GM19455 (cell line): ENCODE measurements at regions not wholly inside any gene's neighbourhood (a gene's known extent, or its start where the extent isn't known, plus 50 kb on each side); places are given as distances from the start of the nearest gene placed in this dataset.
"Not testable (repeated sequence)": the region's sequence is repeated elsewhere in the genome, so short reads cannot be mapped to it uniquely, and the experiment has no call there.

Source experiments
- ATAC-seq: cut with Tn5 transposase; IDR thresholded peaks from one replicate; pipeline ENCODE4 v1.9.1; 2021; ENCODE audit not compliant: unreplicated experiment

DNA sequence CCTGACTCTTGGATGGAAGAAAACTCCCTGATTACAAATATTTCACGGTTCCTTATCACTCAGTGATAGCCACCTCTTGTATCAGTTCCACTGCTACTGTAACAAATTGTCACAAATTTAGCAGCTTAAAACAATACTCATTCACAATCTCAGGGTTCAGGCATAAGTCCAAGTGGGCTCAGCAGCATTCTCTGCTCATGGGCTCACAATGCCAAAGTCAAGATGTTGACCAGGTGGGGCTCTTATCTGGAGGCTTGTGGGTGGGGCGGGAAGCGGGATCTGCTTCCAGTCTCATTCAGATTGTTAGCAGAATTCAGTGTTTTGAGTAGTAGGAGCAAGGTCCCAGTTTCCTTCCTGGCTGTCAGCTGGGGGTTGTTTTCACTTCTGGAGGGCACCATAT is 137.3 kb upstream of the FAM78B start:
- ATAC-seq = no peak

DNA sequence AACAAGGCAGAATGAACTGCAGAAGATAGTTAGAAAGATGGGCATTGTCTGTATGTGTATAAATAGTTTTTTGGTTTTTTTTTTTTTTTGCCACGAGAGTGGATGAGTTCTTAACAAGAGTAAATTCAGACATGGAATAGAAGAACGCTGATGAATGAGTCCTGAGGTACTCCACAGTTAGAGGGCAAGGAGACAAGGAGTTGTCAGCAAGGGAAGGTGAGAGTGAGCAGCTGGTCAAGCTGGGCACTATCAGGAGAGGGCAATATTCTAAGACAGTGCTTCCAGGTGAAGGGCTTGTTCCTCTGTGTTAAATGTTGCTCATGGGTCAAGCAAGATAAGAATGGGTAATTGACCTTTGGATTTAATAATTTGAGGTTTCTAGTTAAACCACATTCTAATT is 138.6 kb upstream of the FAM78B start:
- no peak for ATAC-seq

DNA sequence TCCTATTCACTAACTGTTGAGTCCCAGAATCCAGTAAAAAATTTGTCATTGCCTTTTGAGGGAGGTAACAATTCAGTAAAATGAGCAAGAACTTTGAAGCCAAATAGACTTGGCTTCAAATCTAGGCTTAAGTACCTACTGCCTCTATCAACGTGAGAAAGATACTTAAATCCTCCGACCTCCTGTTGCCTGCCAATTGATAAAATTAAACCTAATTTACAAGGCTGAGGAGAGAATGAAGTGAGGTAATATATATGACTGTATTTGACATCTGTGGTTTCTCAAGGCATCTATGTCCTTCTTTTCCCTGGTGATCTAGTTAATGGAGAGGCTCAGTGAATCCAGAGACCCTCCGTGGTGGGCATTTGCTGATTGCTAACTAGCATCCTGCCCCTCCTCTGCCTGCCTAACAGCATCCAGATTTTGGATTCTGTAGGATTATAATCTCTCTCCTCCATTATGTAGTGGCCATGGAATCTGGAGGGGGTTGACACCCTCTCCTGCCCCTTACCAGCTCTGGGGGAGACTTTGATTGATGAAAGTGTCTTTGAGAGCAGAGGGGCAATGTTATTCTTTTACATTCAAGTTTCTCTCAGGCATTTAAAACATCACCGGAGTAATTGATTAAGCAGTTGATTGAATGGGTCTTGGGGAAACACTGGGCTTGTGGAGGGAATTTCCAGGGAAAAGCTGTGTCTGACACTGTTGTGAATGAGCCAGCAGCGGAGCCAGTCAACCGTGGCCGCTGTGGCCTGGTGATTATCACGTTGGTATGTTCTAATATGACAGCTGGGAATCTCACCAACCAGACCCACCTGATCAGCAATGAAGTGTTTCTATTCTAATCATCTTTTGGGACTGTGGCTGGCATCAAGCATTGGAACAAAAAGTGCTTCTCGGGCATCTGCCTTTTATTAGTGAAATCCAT is 140.7 kb upstream of the FAM78B start:
- ATAC-seq = no peak

DNA sequence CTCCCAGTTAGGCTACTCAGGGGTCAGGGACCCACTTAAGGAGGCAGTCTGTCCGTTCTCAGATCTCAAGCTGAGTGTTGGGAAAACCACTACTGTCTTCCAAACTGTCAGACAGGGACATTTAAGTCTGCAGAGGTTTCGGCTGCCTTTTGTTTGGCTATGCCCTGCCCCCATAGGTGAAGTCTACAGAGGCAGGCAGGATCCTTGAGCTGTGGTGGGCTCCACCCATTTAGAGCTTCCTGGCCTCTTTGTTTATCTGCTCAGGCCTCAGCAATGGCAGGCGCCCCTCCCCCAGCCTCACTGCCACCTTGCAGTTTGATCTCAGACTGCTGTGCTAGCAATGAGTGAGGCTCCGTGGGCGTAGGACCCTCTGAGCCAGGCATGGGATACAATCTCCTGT is 149.5 kb upstream of the FAM78B start:
- not testable (repeated sequence) for ATAC-seq

DNA sequence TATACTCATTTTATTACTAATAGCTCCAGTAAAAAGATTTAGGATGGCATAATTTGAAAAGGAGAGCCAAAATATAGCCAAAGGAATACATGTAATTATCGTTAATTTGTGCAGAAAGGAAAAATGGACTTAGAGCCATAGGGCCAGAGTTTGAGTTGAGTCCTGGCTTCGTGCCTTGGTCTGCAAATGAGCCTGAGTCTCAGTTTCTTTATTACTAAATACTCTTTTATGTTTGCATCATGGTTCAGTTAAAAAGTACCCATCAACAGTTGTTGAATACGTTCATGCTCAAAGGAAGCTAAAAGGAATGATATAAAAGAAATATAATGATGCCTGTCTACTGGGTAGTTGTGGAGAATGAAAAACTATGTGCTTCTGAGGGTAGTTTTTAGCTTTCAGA is 155.7 kb upstream of the FAM78B start:
- ATAC-seq = no peak

DNA sequence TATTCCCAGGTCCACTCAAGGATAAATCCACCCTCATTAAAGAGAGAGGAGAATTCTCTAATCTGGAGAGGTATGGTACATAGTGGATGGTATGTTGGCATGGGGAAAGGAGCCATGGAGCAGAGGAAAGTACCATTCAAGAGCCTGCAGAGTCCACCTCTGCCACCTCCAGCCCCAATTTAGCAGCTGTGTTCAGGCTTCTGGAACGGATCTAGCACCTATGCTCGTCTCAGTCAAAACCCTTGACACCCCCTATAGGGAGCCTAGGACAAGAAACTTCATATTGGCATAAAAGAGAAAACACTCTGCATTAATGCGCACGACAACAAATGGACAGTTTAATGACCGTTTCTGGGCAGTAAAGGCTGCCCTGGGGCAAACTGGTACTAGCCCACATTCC is 161.1 kb upstream of the FAM78B start:
- ATAC-seq = no peak

DNA sequence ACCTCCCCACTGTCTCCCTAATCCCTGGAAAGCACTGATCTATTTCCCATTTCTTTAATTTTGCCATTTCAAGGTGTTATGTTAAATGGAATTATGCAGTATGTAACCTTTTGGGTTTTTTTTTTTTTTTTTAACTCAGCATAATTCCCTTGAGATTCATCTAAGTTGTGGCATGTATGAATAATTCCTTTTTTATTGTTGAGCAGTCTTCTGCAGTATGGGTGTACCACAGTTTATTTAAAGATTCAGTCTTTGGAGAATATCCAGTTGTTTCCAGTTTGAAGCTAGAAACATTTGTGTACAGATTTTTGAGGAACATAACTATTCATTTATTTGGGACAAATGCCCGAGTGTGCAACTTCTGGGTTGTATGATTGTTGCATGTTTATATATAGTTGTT is 162.2 kb upstream of the FAM78B start:
- no peak for ATAC-seq

DNA sequence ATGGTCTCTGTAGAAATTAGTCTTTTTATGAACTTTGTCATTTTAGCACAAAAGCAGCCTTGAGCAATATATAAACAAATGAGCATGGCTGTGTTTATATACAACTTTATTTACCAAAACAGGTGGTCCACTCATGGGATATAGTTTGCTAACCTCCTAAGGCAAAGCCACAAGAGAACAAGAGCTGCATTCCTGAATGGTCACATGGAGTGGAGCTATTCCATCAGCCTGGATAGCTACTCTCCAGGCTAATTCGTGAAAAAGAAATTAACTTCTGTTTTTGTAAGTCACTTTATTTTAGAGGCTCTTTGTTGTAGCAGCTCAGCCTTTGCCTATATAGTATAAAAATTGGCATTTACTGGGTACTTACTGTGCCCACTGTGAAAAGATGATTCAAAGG is 163.3 kb upstream of the FAM78B start:
- no peak for ATAC-seq

DNA sequence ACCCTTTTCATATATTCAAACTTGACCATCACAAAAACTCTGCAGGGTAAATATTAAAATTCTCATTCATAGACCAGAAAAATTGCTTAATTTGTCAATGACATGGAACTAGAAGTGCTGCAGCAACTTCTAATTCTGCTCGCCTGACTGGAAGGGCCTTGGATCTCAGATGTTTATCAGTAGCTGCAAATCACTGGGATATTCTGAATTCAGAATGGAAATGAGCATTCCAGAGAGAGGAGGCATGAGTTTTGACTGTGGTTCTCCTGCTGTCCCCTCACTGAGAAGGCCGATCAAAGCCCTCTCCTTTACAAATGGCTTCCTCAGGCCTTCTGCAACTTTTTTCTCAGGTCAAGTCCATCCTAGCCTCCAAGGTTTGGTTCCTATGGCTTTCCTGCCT is 171.3 kb upstream of the FAM78B start:
- no peak for ATAC-seq

DNA sequence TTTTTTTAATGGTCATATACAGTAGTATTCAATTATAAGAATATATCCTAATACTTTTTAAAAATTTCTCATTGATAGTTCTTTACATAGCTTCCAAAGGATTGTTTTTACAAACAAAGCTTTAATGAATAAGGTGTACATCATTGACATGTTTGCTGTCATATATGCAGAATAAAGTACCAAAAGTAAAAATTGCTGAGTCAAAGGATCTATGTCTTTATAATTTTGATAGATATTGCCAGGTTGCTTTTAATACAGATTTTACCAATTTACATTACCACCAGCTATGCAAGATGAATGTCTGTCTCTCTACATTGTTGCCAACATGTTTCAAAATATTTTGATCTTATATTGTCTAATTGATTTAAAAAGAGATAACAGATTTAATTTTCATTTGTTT is 173.9 kb upstream of the FAM78B start:
- ATAC-seq = no peak

DNA sequence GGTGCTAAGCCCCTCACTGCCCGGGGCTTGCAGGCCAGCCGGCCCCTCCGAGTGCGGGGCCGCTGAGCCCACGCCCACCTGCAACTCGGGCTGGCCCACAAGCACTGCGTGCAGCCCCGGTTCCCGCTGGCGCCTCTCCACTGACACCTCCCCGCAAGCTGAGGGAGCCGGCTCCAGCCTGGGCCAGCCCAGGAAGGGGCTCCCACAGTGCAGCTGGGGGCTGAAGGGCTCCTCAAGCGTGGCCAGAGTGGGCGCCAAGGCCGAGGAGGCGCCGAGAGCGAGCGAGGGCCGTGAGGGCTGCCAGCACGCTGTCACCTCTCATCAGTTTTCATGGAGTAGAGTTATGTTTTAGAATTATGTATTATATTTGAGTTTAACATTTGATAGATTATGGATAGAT is 176.5 kb upstream of the FAM78B start:
- no peak for ATAC-seq

DNA sequence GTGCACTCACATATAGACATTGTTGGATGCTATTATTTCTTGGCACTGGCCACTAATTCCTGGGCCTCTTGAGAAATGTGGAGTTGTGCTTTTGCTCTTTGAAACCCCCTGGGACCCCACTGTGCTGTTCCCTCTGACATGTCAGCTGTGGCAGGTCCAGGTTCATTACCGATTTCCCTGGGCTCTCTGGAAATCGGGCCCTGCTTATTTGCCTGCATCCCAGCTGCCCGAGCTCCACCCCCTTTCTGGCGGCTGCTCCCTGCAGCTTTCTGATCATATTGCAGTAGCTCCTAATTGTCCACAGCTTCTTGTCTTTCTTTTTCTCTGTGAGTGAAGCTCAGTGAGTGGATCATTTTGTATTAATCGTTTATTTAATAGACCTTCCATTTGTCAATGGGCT is 183.7 kb upstream of the FAM78B start:
- no peak for ATAC-seq

DNA sequence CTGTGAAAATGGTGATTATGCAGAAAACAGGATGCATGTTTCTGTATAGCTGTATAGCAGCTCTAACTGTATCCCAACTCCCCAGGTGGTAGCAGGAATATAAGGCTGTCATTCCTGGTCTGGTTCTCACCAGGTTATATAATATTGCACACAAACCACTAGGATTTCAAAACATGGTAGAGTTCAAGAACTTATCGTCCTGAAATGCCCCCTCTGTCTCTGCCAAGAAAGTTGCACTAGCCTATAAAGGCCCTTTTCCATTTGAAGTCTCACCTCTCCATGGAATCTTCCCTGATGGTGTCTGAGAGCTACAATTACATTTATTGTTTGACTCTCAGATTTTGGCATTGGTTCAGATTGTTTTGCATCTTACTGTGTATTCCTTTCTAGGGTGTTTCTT is 184.9 kb upstream of the FAM78B start:
- ATAC-seq = no peak

DNA sequence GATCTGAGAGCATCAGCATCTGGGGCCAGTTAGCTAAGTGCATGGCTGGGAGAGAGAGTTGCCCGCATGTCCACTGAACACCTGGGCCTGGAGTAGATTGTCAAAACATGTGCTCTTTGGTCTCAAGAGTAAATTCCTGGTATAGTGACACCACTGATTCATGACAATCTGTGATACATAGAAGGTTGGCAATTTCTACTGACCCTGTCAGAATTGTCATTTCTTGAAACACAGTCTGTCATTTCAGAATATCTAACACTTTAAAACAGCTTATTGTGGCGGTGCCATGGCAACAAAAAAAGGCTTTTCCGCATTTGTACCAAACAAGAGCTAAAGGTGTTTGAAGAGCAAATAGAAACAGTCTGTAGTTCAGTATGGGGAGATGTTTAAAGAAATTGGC is 186.4 kb upstream of the FAM78B start:
- ATAC-seq = no peak

DNA sequence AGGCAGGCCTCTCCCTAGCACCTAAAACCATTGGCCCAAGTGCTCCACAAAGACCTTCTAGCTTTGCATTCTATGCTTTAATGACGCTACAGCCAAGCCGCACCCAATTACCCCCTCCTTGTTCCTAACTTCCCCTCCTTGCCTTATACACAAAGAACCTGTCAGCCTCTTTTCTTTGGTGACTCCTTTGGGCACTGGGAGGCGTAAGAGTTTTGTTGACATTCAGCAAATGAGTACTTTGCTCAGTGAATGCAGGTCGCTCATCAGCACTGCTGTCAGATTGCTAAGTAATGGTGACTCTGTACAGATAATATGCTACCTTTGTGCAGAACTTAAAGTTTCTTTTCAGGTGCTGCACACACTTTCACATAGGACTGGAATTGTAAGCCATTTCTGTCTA is 187.6 kb upstream of the FAM78B start:
- no peak for ATAC-seq

DNA sequence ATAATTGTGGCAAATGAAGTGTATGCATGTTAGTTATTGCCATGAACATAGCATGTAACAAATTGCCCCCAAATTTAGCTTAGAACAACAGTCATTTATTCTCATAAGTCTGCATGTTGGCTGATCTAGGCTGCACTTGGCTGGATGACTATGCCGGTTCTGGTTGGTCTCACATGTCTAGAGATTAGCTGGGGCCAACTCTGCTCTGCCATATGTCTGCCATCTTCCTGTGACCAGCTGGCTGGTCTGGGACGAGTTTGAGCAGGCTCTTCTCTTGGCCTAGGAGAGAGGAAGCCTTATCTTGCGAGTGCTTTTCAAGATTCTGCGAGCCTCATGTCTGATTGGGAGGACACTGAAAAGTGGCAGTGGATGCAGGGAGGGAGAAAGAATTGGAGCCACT is 198.3 kb upstream of the FAM78B start:
- ATAC-seq = no peak

DNA sequence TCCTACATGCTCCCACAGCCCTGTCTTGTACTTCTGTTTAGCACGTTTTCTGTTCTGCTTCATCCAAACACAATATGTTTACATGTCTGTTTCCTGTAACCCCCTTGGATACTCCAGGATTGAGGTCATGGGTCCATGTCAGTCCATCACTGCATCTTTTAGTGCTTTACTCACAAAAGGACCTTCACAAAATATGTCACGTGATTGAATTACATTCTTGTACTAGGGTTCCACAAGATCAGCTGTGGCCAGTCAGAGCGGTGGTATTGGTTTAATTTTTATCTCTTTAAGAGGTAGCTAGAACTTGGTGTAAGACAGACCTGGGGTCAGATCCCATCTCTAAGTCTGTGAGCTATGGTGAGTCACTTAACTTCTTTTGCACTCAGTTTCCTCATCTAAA is 201.2 kb upstream of the FAM78B start:
- no peak for ATAC-seq

DNA sequence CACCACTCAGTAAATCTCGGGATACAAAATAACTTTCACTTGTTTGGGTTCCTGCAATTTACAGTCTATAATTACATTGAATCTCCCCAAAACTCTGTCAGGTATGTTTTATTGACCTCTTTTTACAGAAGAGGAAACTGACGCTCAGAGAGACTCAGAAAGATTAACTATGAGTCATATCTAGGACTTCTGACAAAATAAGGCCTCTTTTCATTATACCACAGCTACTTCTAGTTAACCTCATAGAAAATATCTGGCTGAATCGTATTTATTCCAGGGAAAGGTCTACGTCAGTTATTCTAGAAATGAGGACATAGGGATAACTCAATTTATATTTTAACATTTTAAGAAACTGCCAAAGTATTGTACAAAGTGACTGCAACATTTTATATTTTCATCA is 211.1 kb upstream of the FAM78B start:
- no peak for ATAC-seq

DNA sequence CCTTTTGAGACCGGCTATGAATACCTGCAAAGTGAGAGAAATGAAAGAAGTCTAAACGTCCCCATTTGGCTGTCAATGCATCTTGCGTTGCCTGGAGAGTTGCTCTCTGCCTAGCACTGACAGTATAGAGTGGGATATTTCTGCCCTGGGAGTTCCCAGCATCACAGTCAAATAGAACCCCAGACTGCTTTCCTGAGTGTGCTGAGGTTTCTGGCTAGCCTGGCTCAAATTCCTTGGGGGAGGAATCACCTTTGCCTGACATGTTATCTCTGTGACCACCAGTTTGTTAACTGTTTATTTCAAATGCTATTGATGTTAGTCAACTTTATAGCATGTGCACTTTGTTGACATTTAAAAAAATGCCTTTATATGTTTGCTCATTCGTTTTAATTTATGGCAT is 212.0 kb upstream of the FAM78B start:
- ATAC-seq = no peak

DNA sequence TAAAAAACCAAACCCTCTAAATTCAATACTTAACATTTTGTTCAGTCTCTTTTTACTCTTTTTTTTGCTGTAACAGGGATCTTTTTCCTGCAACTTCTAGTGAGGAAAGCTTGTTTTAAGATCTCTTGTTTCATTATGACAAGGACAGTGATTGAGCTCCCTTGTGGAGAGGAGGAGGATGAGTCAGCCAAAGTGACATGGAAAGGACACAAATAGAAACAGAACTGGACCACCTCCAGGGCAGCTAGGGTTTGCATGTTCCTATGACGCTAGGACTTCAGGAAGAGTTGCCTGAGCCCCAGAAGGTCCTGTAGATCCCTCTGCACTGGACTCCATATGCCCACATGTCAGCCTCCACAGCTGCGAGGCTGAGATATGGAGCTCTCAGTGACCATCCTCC is 212.6 kb upstream of the FAM78B start:
- ATAC-seq = no peak

DNA sequence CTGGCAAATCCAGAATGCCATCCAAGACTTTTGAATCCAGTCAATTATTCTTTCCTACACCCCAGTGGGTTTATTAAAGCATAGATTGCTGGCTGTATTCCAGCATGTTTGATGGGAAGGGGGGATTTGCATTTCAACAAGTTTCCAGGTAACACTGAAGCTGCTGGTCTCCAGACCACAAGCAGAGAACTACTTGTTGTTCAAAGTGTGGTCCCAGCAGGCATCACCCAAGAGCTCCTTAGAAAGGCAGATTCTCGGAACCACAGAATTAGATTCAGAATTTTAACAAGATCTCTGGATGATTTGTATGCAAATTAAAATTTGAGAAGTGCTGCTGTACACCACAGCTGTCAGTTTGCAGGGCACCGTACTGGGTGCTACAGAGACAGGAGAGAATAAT is 216.3 kb upstream of the FAM78B start:
- no peak for ATAC-seq

DNA sequence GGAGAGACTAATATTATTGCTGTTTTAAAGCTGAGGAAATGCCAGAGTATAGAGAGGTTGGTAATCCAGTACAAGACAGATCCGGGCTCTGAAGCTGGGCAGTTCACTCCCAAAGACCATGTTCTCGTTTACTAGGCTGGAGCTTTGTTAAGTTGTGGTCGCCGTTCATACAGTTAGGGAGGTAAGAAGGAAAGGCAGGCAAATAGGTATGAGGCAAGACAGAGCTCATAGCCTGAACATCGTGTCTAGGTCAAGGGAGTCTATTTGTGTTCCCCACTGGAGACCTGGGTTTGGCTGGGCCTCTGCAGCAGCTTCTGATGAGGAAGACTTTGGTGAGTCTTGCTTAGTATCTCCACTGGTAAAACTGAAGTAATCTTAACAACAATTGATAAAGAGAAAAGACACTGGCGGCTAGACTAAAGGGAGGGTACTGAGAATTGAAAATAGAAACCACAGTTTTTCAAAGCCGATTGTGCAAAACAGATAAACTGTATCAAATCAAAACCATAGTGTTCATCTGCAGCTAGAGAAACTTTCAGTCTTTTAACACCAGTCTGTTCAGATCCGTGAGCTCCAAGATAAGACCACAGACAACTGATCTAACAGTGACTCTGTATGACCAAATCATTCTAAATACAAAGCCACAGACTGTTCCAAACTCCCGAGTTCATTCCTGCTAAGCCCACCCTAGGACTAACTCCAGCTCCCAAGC is 217.0 kb upstream of the FAM78B start:
- no peak for ATAC-seq

DNA sequence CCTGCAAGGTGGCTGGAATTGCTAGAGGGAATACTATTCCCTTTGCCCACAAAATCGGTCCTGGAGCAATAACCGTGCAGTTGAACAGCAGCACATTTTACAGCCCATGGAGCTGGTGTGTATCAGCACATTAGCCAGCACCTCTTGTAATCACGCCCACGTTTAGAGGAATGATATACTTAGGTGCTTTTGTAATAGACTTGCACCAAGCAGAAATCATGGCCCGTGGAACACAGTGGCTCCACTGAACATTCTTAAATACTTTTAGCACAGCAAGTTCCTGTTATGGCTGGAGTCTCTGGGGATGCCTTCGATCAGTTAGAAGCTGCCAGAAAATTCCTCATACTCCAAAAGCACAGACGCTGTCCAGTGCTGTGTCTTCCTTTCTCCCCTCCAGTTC is 218.1 kb upstream of the FAM78B start:
- no peak for ATAC-seq
